ENCODE measurements at regions not wholly inside any gene's neighbourhood (a gene's known extent, or its start where the extent isn't known, plus 50 kb on each side); places are given as distances from the start of the nearest gene placed in this dataset.

- TF ChIP-seq CTCF (IDR thresholded peaks at IDR 0.05 in 8 of 11, conservative IDR thresholded peaks at IDR 0.05 in 3 of 11) (no peak), POLR2A (IDR thresholded peaks at IDR 0.05) (no peak), POLR2AphosphoS5 (IDR thresholded peaks at IDR 0.05) (no peak)
These were observed 1761.2 kb upstream of the CELF4 start for GRCh38 chr18:39326772-39327171.
